NCI-H1417 (cell line): ENCODE measurements at regions not wholly inside any gene's neighbourhood (a gene's known extent, or its start where the extent isn't known, plus 50 kb on each side); places are given as distances from the start of the nearest gene placed in this dataset.

Experiments used
- DNase-seq, 3 experiments: peaks; one replicate each; lab custom pipeline; 2025; lab: John Stamatoyannopoulos, UW

DNA sequence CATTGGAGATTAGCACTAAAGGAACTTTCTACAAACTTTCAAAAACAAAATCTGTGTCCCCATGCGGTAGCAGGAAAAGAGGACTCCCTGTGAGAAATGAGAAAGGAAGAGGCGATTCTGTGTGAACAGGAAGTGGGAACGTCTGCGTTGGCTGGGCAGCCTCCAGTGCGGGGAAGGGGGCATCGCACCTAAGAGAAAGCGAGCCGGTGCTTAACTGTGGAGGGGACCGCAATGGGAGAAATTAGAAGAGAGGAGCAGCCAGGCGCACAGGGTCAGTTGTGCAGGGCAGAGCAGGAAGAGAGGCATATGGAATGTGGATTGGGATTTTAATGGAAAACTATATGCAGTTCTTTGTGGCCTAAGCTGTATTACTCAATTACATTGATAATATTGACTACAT, 77.4 kb upstream of the DOCK9 start:
- DNase-seq: no peak

- no peak for DNase-seq
Measured at GRCh38 chr13:99055735-99056134, 77.9 kb upstream of the DOCK9 start.

DNA sequence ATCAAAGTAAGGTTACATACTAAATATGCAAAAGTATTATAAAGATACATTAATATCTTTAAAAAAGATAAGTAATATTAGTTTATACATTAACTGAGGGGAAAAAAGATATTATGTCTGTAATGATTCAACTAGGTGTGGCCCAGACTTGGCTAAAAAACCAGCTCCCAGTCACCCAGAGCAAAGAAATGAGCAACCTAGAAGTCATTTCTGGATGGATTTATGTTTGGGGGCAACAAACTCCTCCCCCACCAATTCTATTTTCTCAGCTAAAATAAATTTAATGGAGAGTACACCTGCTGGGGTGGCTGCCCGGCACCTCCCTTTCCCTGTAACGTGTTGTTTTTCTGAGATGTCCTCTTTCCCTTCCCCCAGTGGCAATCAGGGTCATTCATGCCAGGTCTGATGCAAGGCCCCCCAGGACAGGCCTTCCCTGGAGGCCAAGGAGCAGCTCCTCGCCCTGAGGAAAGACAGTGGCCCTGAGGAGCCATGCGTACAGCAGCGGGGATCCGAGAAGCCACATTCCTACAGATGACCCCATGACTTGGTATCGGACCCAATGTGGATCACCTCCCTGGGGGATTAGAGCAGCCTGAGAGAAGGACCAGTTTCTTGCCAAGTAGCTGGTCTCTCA, 78.6 kb upstream of the DOCK9 start:
- no peak for DNase-seq

DNA sequence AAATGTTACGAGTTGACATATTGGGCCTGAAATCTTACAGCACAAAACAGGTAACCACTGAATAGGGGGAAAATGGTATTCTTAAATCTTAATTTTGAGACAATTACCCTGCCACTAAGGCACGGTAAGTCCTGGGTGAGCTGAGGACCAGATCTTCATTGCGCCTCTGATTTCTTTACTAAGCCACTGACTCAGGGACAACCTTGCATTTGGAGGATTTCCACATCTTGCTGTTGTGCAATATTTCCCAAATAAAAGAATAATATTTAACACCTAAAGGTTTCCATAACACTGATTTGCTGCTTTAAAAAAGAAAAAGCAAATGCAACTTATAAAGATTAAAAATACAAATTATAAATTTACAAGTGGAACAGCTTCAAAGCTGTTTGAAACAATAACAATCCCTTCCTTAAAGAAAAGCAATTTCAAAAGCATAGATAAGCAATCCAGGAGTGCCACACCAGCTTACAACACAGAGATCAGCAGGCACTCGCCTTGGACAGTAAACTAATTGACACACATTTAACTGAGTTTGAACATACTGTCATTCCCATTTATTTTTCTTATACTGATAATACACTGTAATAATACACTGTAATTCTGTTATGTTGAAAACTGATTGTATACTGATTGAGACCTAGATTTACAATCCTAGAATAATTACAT, 79.6 kb upstream of the DOCK9 start:
- no peak for DNase-seq

DNA sequence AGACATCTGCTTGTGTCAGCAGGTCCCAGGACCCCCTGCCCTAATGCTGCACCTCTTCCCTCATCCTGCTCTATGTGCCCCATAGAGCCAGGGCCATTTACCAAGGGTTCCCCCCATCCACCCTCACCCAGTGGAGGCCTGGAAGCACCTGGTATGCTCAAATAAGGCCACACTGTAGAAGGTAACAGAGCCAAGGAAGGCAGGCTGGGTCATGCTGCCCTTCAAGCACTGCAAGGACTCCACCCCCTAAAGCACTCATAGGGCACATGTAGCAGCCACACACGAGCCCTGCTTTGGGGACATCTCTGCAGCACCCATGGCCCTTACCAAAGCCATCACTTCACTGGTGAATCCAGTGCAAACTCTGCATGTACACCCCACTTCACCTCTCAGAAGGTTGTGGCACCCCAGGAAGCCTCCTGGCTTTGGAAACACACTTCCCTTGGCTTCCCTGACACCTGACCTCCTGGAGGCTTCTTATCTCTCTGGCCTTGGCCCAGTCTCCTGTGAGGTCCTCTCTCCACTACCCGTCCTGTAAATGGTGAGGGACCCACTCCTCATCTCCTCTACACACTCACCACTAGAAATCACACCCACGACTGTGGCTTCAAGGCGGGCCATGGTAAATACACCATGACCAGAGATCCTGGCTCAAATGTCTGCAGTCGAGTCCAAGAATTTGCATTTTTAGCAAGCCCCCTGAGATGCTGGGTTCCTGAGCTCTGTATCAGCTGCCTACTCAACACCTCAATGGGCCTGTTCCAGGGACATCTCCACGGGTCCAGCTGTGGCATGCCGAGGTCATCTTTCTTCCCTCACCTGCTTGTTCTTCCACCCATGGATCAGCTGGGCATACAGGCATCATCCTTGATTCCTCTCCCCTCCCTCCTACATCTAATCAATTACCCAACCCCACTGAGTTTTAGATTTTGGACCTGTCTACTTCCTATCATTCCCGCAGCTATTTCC, 80.9 kb upstream of the DOCK9 start:
- no peak for DNase-seq

DNA sequence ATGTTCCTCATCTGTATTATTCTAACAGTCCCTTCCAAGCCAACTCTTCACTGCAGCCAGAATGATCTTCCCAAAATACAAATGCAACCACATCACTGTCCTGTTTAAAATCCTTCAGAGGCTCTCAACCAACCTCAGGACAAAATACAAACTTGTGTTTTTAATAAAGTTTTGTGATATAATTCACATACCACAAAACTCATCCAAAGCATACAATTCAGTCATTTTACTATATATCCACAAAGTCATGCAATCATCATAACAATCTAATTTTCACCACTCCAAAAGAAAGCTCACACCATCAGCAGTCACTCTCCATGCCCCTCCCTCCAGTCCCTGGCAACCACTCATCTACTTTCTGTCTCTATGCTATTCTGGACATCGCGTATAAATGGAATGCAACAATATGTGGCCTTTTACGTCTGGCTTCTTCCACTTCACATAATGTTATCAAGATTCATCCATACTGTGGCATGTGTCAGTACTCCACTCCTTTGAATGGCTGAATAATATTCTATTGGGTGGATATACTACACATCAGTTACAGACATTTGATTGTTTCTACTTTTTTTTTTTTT, 81.7 kb upstream of the DOCK9 start:
- no peak for DNase-seq

- no peak for DNase-seq
Measured at GRCh38 chr13:99061411-99061810, 83.5 kb upstream of the DOCK9 start.

GRCh38 chr13:99062593-99062992, 84.7 kb upstream of the DOCK9 start:
- DNase-seq: no peak

GRCh38 chr13:99063178-99063577, 85.3 kb upstream of the DOCK9 start:
- no peak for DNase-seq

DNA sequence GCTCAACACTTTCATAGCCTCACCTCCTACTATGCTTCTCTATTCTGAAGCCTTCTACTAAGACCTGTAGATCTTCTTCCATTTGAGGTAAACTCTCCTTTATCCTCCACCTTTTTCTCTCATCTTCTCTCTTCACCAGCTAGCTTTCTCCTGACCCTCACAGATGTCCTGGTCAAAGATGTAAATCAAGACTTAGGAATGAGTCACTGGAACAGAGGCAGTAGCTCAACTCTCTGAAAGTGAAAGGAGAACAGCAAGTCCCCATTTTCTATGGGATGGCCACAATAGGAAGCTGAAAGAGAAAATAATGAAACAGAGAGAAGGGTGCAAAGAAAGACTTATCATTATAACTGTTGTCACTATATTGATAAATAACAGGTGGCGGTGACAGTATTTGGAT, 86.1 kb upstream of the DOCK9 start:
- no peak for DNase-seq

DNA sequence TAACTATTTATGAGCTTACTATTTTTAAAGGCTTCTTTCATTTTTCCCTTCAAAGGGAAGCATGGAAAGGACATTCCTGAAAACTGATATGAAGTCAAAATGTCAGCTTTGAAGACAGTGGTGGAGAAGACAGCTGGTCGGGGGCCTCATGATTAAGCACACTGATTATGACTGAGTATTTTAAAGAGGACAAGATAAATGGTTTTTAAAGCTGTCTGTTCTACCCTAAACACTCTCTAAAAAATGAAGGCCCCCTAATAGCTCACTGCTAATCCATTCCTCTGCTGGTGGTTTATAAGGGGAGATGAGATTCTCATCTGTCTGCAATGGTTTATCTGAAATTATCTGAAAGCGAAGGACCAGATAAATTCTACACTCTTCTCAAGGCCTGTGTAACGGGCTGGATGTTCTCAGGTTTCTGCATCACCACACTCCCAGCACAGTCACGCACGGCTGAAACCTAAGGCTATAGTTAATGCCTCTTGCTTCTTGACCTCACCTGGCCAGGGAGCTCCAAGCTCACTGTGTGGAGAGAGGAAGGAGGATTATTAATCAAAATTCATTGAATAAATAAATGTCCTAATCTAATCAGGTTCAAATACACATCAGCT, 86.9 kb upstream of the DOCK9 start:
- DNase-seq: peak in 1 of 3 experiments; percentile 73

- DNase-seq: no peak
Measured at GRCh38 chr13:99065235-99066015, 87.6 kb upstream of the DOCK9 start.

DNA sequence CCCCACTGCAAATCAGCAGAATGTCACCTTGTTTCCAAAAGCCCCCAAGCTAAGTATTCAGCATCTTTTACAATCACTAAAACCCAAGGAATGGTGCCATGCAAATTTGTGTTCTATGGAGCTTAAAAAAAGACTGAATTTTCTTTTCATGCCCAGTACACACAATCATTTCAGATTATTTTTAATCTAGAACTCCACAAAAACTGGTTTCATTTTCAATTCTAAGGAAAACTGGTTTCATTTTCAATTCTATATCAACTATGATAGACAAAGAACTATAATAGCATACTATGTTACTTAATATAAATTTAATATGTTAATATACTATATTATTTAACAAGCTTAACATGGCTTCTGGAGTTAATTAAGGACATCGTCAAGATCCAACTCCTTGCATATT, 88.4 kb upstream of the DOCK9 start:
- DNase-seq: no peak

DNA sequence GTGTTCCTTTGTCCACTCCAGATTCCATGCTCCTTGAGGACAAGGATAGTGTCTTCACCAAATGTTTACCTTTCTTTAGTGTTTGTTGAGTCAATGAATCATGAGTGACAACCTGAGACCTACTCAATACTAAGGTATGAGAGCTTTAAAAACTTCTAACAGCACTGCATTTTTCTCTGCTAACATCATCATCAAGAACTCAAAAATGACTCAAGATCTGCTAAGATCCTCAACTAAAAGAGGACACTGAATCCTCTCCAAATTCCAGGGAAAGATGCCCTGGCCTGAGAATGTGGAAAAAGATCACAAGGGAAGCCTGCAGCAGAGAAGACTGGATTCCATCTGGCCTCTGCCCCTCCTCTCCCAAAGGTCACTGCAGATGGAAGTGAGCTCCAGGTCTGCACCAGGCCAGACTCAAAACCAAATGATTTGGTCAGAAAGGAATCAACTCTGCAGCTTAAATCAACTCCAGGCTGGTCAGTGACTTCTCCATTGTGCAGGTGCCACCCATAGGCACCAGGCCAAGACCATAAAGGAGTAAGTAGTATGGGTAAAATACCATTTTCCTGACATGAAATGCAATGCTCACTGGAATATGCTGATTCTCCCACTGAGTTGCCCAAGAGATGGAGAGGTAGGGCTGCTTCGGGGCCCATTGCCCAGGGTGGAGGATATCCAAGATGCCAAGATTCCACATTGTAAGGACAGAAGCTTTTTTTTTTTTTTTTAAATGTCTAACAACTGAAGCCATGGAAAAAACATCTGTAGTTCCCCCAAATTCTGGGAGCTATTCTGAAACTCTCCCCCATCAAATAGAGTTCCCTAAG, 89.5 kb upstream of the DOCK9 start:
- DNase-seq: no peak

GRCh38 chr13:99071211-99071610, 93.3 kb upstream of the DOCK9 start:
- DNase-seq: no peak

DNA sequence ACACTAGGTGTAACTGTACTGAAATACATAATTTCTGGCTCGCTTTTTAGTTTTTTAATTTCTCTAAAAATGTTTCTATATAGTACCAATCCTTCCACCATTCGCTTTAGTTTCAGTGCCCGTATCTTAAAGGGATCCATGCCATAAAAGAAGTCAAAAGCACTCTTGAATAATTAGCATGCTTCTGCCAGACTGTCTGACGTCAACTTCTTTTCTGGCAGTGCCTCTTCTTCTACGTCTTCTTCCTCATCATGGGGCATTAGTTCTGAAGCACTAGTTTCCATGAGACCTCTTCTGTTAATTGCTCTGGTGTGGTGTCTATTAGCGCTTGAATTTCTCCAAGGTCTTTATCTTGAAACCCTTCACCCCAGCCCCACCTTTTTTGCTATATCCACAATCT, 93.8 kb upstream of the DOCK9 start:
- DNase-seq: peak in 1 of 3 experiments; percentile 79

GRCh38 chr13:99072356-99072755, 94.5 kb upstream of the DOCK9 start:
- no peak for DNase-seq

- DNase-seq: no peak
Measured at GRCh38 chr13:99072941-99073340, 95.1 kb upstream of the DOCK9 start.

GRCh38 chr13:99074693-99075092, 96.8 kb upstream of the DOCK9 start:
- no peak for DNase-seq
